ENCODE measurements at regions not wholly inside any gene's neighbourhood (a gene's known extent, or its start where the extent isn't known, plus 50 kb on each side); places are given as distances from the start of the nearest gene placed in this dataset.

DNA sequence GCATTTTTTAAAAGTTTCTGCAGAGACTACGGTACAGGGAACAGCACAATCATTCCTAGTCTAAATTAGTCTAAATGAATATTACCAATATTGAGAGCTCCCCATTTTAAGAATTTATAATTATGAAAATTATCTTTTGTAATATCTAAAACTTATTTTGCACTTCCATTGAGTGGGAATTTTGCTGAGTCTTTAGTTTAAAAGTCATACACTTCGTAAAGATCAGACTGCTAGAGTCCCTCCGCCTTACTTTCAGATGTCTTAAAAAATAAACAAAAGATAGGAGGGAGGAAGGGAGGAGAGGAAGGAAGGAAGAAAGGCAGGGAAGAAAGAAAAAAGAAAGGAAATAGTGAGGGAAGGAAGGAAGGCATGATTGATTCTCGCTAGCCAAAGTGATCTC lies 278.2 kb upstream of the PRDM1 start:
- no peak for DNase-seq

DNA sequence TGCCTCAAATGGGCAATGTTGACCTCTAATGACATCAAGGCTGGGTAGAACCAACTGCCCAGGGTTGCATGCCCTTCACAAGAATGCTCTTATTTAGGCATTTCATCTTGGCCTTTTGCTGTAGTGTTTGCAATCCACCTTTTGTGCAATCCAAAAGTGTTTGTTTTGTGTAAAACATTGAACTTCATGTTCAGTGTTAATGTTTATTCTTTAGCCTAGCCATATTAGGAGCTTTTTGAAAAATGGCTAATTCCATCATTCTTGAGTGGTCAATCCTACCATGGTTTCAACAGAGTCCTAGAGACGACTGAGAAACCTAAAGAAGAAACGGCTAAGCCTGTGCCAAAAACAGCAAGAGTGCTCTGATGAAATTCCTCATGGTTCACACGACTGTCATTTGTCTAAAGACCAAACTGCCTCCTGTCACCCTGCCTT lies 279.6 kb upstream of the PRDM1 start:
- no peak for DNase-seq

DNA sequence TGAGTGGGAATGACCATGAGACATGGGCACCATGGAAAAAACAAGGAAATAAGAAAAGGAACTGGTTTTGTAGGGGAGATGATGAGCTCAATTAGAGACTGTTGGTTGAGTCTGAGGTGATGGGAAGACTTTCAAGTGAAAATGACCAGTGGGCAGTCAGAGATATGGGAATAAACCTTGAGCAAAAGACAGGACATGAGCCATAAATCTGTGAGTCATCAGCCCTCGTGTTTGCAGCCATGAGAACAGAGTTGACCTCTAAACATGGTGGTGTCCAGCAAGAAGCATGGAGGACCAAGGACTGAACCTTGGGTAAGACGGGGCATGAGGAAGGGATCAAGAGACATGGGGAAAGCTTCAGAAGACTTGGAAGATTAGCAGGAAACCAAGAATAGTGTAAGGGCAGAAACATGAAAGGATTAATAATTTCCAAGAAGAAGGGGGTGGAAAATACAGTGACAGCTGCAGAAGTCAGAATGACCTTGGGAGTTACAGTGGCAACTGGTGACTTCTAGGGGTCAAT lies 280.6 kb upstream of the PRDM1 start:
- no peak for DNase-seq

DNA sequence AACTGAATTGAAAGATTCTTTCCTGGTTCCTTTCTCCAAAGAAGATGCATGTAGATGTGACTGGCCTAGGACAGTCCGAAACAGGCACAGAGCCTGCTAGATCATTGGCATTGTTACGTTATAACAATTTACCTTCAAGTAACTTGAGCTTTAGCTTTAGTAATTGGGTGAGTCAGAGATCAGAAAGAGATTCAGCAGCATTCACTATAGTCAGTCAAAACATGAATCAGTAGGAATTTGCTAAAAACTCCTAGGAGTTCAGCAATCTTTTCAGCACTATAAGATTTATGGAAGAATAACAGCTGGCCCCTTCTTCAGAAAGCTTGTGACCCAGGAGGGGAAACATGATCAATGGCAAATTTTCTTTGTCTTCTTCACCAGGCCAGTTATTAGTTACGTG lies 281.7 kb upstream of the PRDM1 start:
- no peak for DNase-seq

DNA sequence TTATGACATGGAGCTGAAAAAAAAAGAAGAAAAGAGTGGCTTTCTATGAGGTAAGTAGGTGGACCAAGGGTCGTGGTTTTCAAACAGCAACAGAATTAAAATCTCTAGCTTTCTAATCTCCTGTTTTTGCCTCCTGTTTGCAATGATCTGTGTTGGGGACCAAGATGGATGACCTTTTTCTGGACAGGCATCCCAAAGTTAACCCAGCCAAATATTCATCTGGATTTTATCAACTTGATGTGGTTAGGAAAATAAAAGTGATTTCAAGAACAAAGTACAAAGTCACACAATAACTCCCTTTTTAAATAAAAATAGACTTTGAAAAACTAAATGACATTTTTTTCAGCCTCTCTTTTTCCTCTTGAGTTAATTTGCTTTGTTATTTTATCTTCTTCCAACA lies 282.1 kb upstream of the PRDM1 start:
- no peak for DNase-seq

DNA sequence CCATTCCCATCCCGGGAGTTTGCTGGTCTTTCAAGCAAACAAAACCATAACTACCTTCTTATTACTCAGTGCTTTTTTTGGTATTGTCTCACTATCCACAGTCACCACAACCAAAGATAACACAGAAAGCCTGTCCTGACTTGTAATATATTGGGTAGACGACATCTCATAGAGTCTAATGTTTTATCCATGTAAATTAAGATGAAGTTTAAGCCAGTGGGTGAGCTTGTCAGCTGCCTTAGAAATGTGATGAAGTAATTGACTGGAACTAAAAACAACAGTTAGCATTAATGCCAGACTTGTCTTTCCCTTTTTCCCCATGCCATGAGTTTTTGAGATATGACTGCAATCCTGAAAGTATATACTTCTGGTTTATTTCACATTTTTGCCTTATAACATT lies 282.7 kb upstream of the PRDM1 start:
- no peak for DNase-seq

DNA sequence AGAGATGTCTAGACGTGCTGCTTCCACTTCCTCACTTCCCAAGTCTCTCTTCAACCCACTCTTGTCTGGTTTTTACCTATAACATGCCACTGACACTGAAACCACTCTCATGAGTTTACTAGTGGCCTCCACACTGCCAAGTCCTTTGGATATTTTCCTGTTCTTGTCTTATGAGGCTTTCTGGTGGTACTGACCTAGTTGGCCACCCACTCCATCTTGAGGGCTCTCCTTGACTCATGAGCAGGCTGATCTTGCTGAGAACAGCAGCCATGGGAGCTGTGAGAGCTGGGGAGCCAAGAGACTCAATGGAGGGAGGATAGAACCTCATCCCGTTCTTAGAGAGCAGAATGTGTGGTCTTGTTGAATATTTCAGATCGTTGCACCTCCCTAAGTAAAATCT lies 283.4 kb upstream of the PRDM1 start:
- DNase-seq, result no peak

DNA sequence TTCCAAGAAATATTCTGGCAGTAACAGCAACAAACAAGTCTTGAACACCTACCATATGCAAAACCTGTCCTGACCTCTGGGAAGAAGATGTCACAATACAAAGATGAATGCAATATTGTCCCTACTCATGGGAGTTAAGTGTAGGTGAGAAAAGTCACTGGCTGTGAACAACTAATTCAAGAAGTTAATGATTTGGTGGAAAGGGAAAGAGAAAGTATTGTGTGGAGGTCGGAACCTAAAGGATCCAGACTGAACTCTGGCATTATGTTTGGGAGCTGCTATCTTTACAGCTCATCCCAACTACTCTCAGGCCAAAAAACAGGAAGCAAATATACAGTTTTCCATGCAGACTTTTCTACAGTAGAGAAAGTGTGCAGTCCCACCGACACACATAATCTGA lies 285.3 kb upstream of the PRDM1 start:
- DNase-seq, result no peak

DNA sequence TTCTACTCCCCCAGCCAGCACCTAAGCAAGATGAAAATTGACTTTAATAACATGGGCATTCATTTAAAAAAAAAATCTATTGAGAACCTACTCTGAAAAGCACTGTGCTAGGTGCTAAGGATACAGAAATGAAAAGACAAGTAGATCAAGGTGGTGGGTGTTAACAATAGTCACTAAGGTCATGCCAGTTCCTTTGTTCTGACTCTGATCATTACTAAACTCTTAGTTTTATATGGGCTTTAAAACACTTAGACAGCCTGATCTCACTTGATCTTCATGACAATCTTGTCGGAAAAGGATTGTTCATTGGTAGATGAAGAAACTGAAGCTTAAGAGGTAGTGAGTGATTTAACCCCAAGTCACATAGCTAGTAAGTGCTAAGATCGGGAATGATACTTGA lies 285.7 kb upstream of the PRDM1 start:
- DNase-seq, result no peak

DNA sequence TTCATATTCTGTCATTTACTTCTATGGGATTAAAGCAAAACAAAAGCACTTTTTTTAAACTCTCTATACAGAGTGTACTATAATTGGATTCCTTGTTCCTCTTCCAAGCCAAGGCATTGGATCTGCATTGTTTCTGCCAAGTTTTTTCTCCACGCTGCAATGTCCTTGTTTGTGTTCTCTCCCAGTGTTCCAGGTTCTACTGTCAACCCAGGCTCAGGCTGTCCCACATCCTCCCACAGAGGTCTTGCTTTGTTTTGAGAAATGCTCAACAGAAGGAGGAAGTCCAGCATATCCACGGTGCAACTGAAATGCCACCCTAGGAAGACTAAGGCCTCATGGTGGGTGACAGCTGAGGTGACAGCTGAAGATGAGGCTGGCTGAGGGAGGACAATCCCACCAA lies 287.1 kb upstream of the PRDM1 start:
- DNase-seq, result no peak

DNA sequence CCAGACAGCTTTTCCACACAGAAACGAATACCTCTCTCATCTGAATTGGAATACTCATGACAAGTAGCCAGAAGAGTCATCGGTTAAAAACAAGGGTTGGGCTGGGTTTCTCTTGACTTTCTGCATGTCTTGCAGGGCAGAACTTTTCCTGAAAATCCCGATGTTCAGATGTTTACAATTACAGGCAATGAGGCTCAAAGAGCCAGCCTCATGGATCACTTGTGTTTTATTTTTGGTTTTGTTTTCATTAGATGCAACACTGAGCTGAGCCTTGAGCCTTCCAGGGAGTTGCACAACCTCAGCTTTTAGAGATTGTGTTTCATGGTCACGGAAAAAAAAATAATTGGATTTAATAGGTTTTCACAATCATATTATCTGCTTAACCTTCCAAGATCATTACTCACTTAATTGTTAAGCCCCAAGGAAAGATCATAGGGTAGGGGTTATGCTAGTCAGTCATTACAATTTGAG lies 288.1 kb upstream of the PRDM1 start:
- DNase-seq, result no peak

DNA sequence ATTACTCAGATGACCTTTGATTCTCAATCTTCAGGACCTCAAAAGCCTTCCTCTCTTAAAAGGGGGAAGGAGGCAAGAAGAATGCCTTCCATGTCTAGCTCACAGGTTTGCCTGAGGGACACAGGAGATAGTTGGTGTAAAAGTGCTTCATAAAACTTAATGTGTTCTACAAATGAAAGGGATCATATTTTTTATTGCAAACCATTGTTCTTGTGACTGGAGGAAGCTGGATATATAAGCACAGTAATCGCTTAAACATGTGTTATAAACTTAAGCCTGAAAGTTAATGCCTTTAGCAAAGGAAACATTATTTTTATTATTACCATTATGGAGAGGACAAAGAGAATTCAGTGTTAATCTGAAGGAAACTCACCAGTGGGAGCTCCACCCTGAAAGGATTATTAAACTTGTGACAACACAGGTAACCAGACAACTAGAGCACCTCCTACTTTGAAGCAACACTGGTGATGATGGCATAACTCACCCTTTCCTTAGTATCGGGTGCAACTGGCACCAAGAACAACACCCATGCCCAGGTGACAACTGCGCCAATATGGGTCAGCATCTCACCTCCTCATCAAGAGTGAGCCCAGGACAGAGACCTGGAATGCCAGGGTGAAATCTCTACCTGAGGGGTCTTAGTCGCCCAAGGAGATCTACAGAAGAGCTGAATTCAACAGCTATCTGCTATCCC lies 288.7 kb upstream of the PRDM1 start:
- DNase-seq, result no peak

DNA sequence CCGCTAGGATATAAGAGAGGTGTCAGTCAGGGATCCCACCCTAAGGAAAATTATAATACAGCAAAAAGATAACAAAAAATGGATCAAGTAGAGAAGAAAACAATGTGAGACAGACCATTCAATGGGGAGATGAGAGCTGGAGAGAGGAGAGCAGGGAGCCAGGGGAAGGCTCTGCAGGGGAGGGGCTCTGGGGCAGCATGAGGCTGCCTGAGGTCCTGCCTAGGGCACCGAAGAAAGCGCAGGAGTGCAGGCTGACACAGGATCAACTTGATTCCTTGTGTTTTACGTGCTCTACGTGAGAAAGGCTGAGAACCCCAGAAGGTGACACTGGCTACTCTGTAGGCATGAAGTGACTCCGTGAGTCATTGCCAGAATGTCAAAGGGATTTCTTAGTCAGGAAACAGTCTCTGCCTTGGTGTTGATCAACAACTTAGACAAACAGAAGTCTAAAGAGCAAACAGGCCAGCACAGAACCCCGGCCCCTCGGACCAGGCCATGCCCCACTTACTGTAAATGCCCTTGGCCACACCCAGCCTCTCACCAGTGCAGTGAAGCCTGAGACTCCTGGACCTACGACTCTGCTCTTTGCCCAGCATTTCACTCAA lies 290.1 kb upstream of the PRDM1 start:
- DNase-seq, result peak; percentile 73

DNA sequence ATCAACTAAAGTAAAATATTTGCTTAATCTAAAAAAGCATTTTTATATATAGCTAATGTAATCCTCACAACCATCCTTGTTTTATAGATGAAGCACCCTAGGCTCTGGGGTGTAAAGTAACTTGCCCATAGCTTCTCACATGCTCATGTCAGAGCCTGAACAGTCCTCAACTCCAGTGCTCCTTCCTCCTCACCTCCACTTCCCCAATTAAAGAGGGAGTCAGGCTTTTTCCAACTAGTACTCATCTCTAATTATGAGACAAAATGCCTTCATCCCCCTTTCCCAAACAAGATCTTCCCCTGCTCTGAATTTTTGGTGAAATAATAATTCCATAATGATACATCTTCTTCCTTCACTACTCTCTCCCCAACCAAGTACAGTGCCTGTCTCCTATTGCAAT lies 290.8 kb upstream of the PRDM1 start:
- no peak for DNase-seq

DNA sequence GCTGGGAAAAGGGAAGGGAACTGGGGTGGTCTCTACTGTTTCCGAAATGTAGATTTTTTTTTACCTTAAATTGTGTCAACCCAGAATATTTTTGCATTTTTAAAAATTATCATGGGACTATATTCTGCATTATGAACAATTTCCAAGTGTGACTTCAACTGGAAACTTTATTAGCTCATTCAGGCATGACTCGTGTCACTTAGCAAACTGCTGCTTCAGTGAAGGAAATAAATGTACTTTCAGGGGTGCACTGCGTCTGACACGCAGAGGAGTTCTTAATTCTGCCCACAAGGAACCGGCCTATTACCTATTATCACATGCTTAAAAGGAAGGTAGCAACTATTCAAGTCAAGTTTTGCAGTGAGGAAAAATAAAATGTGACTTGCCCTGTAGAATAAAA lies 291.3 kb upstream of the PRDM1 start:
- DNase-seq, result no peak

DNA sequence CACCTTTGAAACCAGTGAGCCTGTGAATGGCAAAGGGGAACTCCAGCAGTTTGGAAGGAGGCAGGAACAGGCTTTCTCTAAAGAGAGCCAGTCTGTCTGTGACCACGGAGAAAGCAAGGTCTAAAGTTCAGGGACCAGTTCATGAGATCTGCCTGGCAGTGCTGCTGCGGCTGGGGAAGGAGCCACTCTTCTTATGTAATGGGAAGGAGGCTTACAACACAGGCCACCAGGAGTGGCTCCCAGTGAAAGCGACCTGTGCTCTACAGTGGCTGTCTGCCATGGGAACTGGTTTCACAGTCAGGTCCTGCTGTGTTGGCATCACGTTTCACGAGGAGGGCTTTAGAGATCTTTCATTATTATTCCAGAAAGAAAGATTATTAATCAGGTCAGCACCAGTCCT lies 291.9 kb upstream of the PRDM1 start:
- DNase-seq, result no peak

DNA sequence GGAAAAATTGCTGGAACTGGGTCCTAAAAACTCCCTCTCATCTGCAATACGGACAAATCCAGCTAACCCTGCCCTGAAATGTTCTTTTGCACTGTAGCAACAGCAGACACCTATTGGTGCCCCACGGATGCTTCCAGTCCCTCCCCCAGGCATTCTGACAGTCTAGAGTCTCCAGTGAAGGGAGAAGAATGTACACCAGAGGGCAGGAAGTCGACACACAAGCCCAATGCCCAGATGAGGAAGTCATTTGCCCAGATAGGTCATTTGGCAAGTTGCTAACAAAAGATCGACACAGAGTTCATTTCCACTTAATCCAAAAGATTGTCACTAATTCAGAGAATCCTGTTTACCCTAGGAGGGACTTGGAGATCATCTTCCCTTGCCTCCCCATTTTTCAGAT lies 293.0 kb upstream of the PRDM1 start:
- DNase-seq, result peak; percentile 56

DNA sequence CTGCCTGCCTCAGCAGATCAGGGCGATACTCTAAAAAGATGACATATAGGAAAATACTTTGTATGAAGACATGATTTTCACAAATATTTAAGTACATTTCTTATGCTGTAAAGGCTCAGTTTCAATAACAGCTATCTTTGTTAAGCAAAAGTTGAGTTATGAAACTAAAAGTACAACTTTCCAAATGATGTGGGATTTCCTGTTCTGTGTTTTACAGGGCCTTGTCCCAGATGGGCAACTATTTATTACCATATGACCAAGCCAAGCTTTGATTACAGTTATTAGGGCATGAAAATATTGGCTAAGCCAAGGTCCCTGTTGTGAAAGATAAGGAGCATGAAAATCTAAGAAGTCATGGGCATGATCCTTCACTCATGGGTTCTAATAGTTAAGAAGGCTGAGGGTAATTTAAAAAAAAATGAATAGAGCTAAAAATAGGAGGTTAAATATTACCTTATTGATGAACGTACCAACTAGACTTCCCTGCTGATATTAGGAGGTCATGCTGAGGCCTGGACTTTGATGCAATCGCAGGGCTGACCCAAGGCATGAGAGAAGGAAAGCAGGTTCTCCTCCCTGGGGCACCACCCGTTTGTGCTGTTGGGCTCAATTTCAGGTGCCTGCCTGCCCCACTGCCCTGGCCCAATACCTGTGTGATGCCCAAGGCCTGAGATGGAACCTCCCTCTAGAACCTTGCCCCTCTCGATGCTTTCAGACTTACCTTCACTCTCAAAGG lies 294.4 kb upstream of the PRDM1 start:
- DNase-seq, result peak; percentile 62

DNA sequence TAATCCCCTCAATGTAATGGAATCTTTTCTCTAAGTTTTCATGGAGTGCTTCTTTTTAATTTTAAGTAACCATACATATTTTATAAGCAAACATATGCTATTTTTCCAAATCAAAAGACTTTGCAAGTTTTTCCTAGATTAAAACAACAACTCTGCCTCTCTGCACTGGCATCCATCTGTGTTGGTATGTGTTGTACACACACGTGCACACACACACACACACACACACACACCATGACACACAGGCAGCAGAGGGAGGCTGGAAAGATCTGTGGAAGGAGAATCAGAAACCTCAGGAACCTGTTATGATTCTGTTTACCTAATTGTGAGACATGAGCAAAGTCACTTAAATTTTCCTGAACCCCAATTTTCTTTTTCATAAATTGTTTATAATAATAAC lies 295.0 kb upstream of the PRDM1 start:
- DNase-seq, result no peak

DNA sequence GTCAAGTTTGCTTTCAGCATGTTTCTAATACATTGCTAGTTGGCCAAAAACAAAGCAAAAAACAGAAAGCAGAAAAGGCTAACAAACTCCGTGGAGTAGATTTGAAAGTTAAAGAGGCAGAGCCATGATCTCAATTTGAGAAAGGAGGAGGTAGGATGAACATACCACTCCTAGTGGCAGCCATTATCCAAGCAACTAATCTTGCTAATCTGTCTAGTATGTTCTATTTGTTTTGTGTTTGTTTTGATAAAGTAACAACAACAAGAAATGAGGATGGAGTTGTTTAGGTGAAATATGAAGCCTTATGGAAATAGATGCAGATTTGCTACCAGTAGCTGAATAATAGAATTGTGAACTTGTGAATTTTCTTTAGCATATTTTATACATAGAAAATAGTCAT lies 295.5 kb upstream of the PRDM1 start:
- no peak for DNase-seq

DNA sequence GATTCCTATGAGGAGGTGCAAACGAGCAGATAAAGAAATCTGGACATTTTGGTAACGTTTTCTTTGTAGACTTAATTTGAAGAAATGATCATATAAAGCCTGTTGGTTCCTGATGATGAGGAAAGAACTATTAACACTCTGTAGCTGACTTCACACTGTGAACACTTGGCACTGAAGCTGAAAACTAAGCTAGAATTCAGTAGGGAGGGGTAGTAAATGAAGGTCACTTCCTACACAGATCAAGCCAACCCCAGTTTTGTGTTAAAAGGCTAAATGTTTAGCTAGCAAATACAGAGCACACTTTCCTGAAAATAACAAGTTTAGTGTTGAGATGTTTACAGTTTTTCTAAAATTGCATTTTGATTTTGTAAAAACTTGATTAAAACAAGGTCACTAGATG lies 296.2 kb upstream of the PRDM1 start:
- no peak for DNase-seq

DNA sequence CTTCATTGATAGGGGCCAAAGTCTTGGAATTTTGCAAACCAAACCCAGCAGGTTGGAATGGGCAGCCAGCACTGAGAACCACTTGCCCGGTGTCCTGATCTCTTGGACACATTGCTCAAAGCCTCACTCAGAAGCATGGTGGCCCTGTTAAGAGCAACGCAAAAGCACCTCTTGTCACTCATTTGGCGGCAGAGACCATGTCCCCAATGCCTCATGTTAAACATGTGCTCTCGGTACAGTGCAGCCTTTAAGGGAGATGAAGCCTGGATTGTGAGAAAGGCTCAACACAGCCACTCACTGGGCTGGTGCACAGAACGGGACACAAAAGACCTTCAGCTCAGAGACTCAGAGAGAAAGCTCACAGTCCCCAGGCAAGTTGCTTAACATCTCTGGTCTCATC lies 298.4 kb upstream of the PRDM1 start:
- no peak for DNase-seq

DNA sequence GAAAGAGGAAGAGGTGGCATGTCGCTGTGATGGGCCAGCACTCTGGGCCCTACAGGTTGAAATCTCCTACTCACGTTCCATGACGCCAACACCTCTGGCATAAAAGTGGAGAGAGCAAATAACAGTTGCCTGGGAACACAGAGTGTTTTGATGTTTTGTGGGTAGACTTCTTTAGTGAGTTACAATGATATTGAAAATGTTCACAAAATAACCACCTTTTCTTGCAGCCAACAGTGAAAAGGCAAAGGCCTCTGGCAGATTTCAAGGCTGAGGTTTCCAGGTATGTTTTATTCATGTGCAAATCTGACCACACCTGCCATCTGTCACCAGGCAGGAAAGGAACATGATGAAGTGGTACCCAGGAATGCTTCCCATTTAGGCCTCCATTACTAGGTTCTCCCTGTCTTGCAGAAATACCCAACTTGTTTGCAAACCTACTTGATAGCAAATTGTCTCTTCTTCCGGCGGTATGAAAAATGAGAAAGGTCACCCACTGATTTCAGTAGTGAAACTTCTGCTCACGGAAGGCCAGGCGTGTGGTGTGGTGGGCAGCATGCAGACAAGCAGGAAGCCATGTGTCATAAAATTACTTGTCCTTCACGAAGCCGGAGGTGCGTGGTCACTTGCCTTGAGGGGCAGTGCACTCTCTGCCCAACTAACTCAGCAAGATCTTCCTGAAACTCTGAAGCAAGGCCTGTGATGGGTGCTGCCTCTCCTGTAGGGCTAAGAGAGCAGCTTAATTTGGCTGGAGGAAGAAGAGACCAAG lies 299.1 kb upstream of the PRDM1 start:
- peak; percentile 88 for DNase-seq
